Testis (tissue), 2 donors: ENCODE measurements at regions not wholly inside any gene's neighbourhood (a gene's known extent, or its start where the extent isn't known, plus 50 kb on each side); places are given as distances from the start of the nearest gene placed in this dataset.
"Not testable (repeated sequence)": the region's sequence is repeated elsewhere in the genome, so short reads cannot be mapped to it uniquely, and the experiment has no call there.

Experiments used
- DNase-seq: peaks from one replicate; pipeline ENCODE4 v3.0.0-alpha.2; 2019
- H3K27ac ChIP-seq, 2 donors: fragments of 200-600 bp; sonication (generic); one replicate each; pipeline ENCODE4 v1.5.1; 2019
- H3K27me3 ChIP-seq: fragments of 200-600 bp; sonication (generic); one replicate; pipeline ENCODE4 v1.5.1; 2019
- H3K36me3 ChIP-seq: fragments of 200-600 bp; sonication (generic); one replicate; pipeline ENCODE4 v1.5.1; 2017; ENCODE audit warnings: low read depth; ENCODE audit errors: missing control alignments
- H3K4me1 ChIP-seq: fragments of 200-600 bp; sonication (generic); one replicate; pipeline ENCODE4 v1.5.1; 2019
- H3K4me3 ChIP-seq, 2 donors: fragments of 200-600 bp; sonication (generic); one replicate each; pipeline ENCODE4 v1.5.1; 2017 to 2019
- H3K9me3 ChIP-seq: fragments of 200-600 bp; sonication (generic); one replicate; pipeline ENCODE4 v1.5.1; 2017
- POLR2A ChIP-seq: fragments of 450-650 bp; IDR thresholded peaks from one replicate; pipeline ENCODE4 v1.6.1; 2017; ENCODE audit warnings: antibody characterized with exemption, mild to moderate bottlenecking, moderate library complexity
- whole genome bisulfite sequencing, 2 donors: methylation state at CpG; one replicate each; pipeline ENCODE4 v1.1.5; 2018; 5-methylcytosine and 5-hydroxymethylcytosine counted together
- intact Hi-C: fragments of 100-400 bp; cut with DNase I; formaldehyde crosslinking; loops from one replicate; pipeline ENCODE4 v1.15.1; 2023; ENCODE audit warnings: low total_unique reads
- TF ChIP-seq, protein P1 (sequence below), 3 experiments: fragments of 450-650 bp in 2 of 3; fragments of 200-600 bp in 1 of 3; sonication (generic) in 1 of 3; IDR thresholded peaks; one replicate each; pipeline ENCODE4 v1.5.1; 2016 to 2019; ENCODE audit warnings: antibody characterized with exemption in 3 of 3, mild to moderate bottlenecking in 2 of 3, moderate library complexity in 1 of 3

DNA sequence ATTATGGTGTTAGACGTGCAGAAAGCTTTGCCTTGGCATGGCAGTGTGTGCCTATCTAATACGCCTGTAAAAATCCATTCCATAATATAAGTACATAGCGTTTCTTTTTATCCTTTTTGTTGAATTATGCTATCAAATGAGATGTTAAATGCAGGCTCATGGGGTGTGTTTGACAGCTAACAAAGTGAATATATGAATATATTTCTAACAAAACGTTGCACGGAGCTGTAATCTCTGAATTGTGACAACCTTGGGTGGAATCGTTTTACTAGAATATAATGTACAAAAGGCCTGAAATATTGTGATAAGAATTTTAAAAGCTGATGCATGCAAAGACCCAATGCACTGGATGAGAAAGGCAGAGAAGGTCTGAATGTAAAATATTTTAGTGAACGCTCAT is 763.7 kb upstream of the TMEM132C start:
- TF ChIP-seq, protein P1, sequence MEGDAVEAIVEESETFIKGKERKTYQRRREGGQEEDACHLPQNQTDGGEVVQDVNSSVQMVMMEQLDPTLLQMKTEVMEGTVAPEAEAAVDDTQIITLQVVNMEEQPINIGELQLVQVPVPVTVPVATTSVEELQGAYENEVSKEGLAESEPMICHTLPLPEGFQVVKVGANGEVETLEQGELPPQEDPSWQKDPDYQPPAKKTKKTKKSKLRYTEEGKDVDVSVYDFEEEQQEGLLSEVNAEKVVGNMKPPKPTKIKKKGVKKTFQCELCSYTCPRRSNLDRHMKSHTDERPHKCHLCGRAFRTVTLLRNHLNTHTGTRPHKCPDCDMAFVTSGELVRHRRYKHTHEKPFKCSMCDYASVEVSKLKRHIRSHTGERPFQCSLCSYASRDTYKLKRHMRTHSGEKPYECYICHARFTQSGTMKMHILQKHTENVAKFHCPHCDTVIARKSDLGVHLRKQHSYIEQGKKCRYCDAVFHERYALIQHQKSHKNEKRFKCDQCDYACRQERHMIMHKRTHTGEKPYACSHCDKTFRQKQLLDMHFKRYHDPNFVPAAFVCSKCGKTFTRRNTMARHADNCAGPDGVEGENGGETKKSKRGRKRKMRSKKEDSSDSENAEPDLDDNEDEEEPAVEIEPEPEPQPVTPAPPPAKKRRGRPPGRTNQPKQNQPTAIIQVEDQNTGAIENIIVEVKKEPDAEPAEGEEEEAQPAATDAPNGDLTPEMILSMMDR (IDR thresholded peaks at IDR 0.05) = no peak
- no peak for TF ChIP-seq POLR2A
- Histone ChIP-seq H3K4me1 (no peaks in the 10 kb centered on the region), H3K9me3 (no peaks in the 10 kb centered on the region), H3K4me3 (no peak overlapping the region), H3K27me3 (no peaks in the 10 kb centered on the region), H3K36me3 (no peaks in the 10 kb centered on the region), H3K27ac (no peak overlapping the region)
- DNase-seq = no peak
- intact Hi-C loops = no loop called here
- 55 to 60% methylated on average over 7 of the region's 7 CpGs for WGBS, 2 donors

DNA sequence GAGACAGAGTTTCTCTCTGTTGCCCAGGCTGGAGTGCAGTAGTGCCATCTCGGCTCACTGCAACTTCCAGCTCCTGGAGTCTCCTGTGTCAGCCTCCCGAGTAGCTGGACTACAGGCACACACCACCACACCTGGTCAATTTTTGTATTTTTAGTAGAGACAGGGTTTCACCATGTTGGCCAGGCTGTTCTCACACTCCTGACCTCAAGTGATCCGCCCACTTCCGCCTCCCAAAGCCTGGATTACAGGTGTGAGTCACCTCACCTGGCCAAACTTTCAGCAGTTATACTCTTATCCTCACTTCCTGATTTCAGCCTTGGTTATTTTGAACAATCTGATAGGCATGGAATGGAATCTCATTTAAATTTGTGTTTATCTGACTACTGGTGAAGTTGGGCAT is 763.0 kb upstream of the TMEM132C start:
- H3K9me3 ChIP-seq, intact Hi-C loops, H3K4me1 ChIP-seq, H3K27me3 ChIP-seq, H3K4me3 ChIP-seq, DNase-seq, H3K27ac ChIP-seq, H3K36me3 ChIP-seq: not testable (repeated sequence)
- WGBS, 2 donors = 85 to 92% methylated on average over 3 to 4 of the region's 4 CpGs

GRCh38 chr12:127504874-127505273 is 762.1 kb upstream of the TMEM132C start:
- Histone ChIP-seq H3K9me3 (no peaks in the 10 kb centered on the region), H3K27me3 (no peaks in the 10 kb centered on the region), H3K4me3 (no peak overlapping the region), H3K27ac (no peak overlapping the region), H3K36me3 (no peaks in the 10 kb centered on the region), H3K4me1 (no peaks in the 10 kb centered on the region)
- WGBS, 2 donors = 79 to 95% methylated on average over 5 of the region's 5 CpGs
- intact Hi-C loops = no loop called here
- TF ChIP-seq POLR2A = no peak
- TF ChIP-seq, protein P1 (IDR thresholded peaks at IDR 0.05) = no peak
- DNase-seq = no peak

GRCh38 chr12:127507341-127507740 is 759.6 kb upstream of the TMEM132C start:
- Histone ChIP-seq H3K9me3 (no peaks in the 10 kb centered on the region), H3K27me3 (no peaks in the 10 kb centered on the region), H3K4me1 (no peaks in the 10 kb centered on the region), H3K4me3 (no peak overlapping the region), H3K27ac (no peak overlapping the region), H3K36me3 (no peaks in the 10 kb centered on the region)
- DNase-seq = no peak
- whole genome bisulfite sequencing, 2 donors = 75 to 91% methylated on average over 6 of the region's 6 CpGs
- no peak for TF ChIP-seq POLR2A
- intact Hi-C loops = no loop called here

GRCh38 chr12:127509066-127509778 is 757.7 kb upstream of the TMEM132C start:
- Histone ChIP-seq H3K36me3 (no peaks in the 10 kb centered on the region), H3K4me1 (no peaks in the 10 kb centered on the region), H3K27ac (no peak overlapping the region), H3K27me3 (no peaks in the 10 kb centered on the region), H3K4me3 (no peak overlapping the region), H3K9me3 (no peaks in the 10 kb centered on the region)
- DNase-seq = no peak
- TF ChIP-seq POLR2A = no peak
- TF ChIP-seq, protein P1 (IDR thresholded peaks at IDR 0.05) = no peak
- intact Hi-C loops = no loop called here
- 92 to 96% methylated on average over 6 of the region's 6 CpGs for WGBS, 2 donors

DNA sequence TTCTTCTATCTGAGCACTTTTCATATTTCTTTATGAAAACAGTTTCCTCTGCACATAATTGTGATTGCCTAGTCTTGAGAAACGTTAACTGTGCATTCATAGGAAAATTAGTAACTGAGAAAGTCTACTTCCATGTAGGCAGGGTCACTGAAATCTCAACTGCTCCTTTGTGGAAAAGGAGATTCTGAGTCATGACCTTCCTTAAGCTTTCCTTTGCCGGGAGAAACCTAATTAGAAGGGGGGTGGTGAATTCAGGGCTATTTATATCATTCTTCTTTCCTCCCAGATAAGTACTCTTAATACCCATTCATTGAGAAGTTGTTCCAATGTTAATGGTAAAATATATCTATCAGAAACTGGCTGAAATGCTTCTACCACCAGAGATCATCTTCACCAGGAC is 751.0 kb upstream of the TMEM132C start:
- Histone ChIP-seq H3K4me3 (no peak overlapping the region), H3K4me1 (no peaks in the 10 kb centered on the region), H3K36me3 (no peaks in the 10 kb centered on the region), H3K27me3 (no peaks in the 10 kb centered on the region), H3K9me3 (no peaks in the 10 kb centered on the region), H3K27ac (no peak overlapping the region)
- no peak for DNase-seq
- 25 to 49% methylated on average over 2 of the region's 2 CpGs for WGBS, 2 donors
- intact Hi-C loops = no loop called here
- TF ChIP-seq, protein P1 (IDR thresholded peaks at IDR 0.05) = no peak
- no peak for TF ChIP-seq POLR2A
